Neural progenitor cell (in vitro differentiated cells): ENCODE measurements at regions not wholly inside any gene's neighbourhood (a gene's known extent, or its start where the extent isn't known, plus 50 kb on each side); places are given as distances from the start of the nearest gene placed in this dataset.

Experiments used
- DNase-seq: peaks from one replicate; pipeline ENCODE4 v3.0.0-alpha.2; 2016; ENCODE audit warnings: low spot score
- H2AFZ ChIP-seq: fragments of 200-600 bp; sonication (generic); replicated peaks from 2 replicates; pipeline ENCODE4 v1.6.1; 2016; ENCODE audit warnings: antibody characterized with exemption
- H3F3A ChIP-seq: fragments of 200-600 bp; sonication (generic); 2 replicates; pipeline ENCODE4 v1.6.1; 2016; ENCODE audit warnings: antibody characterized with exemption, low read depth
- H3K27ac ChIP-seq: fragments of 200-600 bp; sonication (generic); 2 replicates; pipeline ENCODE4 v1.5.1; 2016; ENCODE audit warnings: mild to moderate bottlenecking
- H3K27me3 ChIP-seq: fragments of 200-600 bp; sonication (generic); 2 replicates; pipeline ENCODE4 v1.6.1; 2016; ENCODE audit warnings: mild to moderate bottlenecking, moderate library complexity
- H3K36me3 ChIP-seq: fragments of 200-600 bp; sonication (generic); 2 replicates; pipeline ENCODE4 v1.5.1; 2016
- H3K4me1 ChIP-seq: fragments of 200-600 bp; sonication (generic); 2 replicates; pipeline ENCODE4 v1.6.1; 2016; ENCODE audit warnings: mixed run types
- H3K4me2 ChIP-seq: fragments of 200-600 bp; sonication (generic); 2 replicates; pipeline ENCODE4 v1.6.1; 2016
- H3K4me3 ChIP-seq: fragments of 200-600 bp; sonication (generic); 2 replicates; pipeline ENCODE4 v1.5.1; 2016
- H3K79me2 ChIP-seq: fragments of 200-600 bp; sonication (generic); 2 replicates; pipeline ENCODE4 v1.6.1; 2016; ENCODE audit warnings: low read depth
- H3K9ac ChIP-seq: fragments of 200-600 bp; sonication (generic); 2 replicates; pipeline ENCODE4 v1.6.1; 2016
- H3K9me3 ChIP-seq: fragments of 200-600 bp; sonication (generic); 2 replicates; pipeline ENCODE4 v1.5.1; 2016; ENCODE audit warnings: low read depth
- H4K20me1 ChIP-seq: fragments of 200-600 bp; sonication (generic); 2 replicates; pipeline ENCODE4 v1.6.1; 2016; ENCODE audit warnings: low read depth
- H3K27ac Mint-ChIP-seq: 3 replicates; pipeline ENCODE4 v1.8.0; 2021; ENCODE audit warnings: mixed read lengths
- H3K27me3 Mint-ChIP-seq: 2 replicates; pipeline ENCODE4 v1.8.0; 2022; ENCODE audit warnings: low read depth, mild to moderate bottlenecking, inconsistent platforms, moderate library complexity, mixed read lengths; ENCODE audit not compliant: insufficient read depth
- H3K36me3 Mint-ChIP-seq: 3 replicates; pipeline ENCODE4 v1.8.0; 2021; ENCODE audit warnings: mixed read lengths
- H3K4me1 Mint-ChIP-seq: 3 replicates; pipeline ENCODE4 v1.8.0; 2021; ENCODE audit warnings: mixed read lengths
- H3K4me3 Mint-ChIP-seq: 3 replicates; pipeline ENCODE4 v1.8.0; 2021; ENCODE audit warnings: mild to moderate bottlenecking, moderate library complexity, mixed read lengths
- H3K9me3 Mint-ChIP-seq: 3 replicates; pipeline ENCODE4 v1.8.0; 2020; ENCODE audit warnings: mixed read lengths
- CTCF ChIP-seq: fragments of 200-600 bp; sonication (generic); IDR thresholded peaks from 2 replicates; pipeline ENCODE4 v1.5.1; 2017; ENCODE audit warnings: antibody characterized with exemption, mild to moderate bottlenecking
- EZH2 ChIP-seq: fragments of 200-600 bp; sonication (generic); IDR thresholded peaks from 2 replicates; pipeline ENCODE4 v1.6.1; 2017; ENCODE audit warnings: antibody characterized with exemption, mild to moderate bottlenecking, moderate library complexity
- EZH2phosphoT487 ChIP-seq: fragments of 200-600 bp; sonication (generic); IDR thresholded peaks from 2 replicates; pipeline ENCODE4 v1.6.1; 2017; ENCODE audit warnings: antibody characterized with exemption

- TF ChIP-seq EZH2phosphoT487 (no peak), EZH2 (no peak), CTCF (no peak)
- no peaks in the 10 kb centered on the region for H4K20me1 ChIP-seq
- no peak overlapping the region for H3K4me2 ChIP-seq
- no peaks in the 10 kb centered on the region for H3K79me2 ChIP-seq
- H2AFZ ChIP-seq, result peak overlapping the region; percentile 18
- no peaks in the 10 kb centered on the region for H3K4me1 ChIP-seq
- H3K27ac Mint-ChIP-seq, result no peak overlapping the region
- no peaks in the 10 kb centered on the region for H3K27me3 ChIP-seq
- H3K4me3 Mint-ChIP-seq, result no peak overlapping the region
- no peaks in the 10 kb centered on the region for H3K27me3 Mint-ChIP-seq
- no peaks in the 10 kb centered on the region for H3F3A ChIP-seq
- H3K9me3 ChIP-seq, result no peaks in the 10 kb centered on the region
- H3K4me1 Mint-ChIP-seq, result peaks cover 5% of the 10 kb centered on the region
- H3K36me3 Mint-ChIP-seq, result no peaks in the 10 kb centered on the region
- no peak overlapping the region for H3K4me3 ChIP-seq
- DNase-seq, result no peak
- no peaks in the 10 kb centered on the region for H3K36me3 ChIP-seq
- H3K9ac ChIP-seq, result no peak overlapping the region
- H3K27ac ChIP-seq, result no peak overlapping the region
- H3K9me3 Mint-ChIP-seq, result no peaks in the 10 kb centered on the region
Measured at GRCh38 chr4:124883632-124884031, 171.1 kb upstream of the ANKRD50 start.

GRCh38 chr4:124879195-124879594, 166.7 kb upstream of the ANKRD50 start:
- Mint-ChIP-seq H3K27ac (no peak overlapping the region), H3K4me3 (no peak overlapping the region), H3K4me1 (peaks cover 5% of the 10 kb centered on the region), H3K9me3 (peaks cover 19% of the 10 kb centered on the region), H3K27me3 (peaks cover 2% of the 10 kb centered on the region), H3K36me3 (no peaks in the 10 kb centered on the region)
- Histone ChIP-seq H3K9ac (no peak overlapping the region), H2AFZ (no peak overlapping the region), H3K79me2 (no peaks in the 10 kb centered on the region), H3K4me3 (no peak overlapping the region), H3K9me3 (no peaks in the 10 kb centered on the region), H3K36me3 (no peaks in the 10 kb centered on the region), H4K20me1 (no peaks in the 10 kb centered on the region), H3F3A (no peaks in the 10 kb centered on the region), H3K27me3 (no peaks in the 10 kb centered on the region), H3K4me1 (peaks cover 3% of the 10 kb centered on the region), H3K27ac (no peak overlapping the region), H3K4me2 (no peak overlapping the region)
- TF ChIP-seq EZH2phosphoT487 (no peak), EZH2 (no peak), CTCF (no peak)
- no peak for DNase-seq

GRCh38 chr4:124874172-124874450, 161.6 kb upstream of the ANKRD50 start:
- no peak overlapping the region for H3K4me3 Mint-ChIP-seq
- Histone ChIP-seq H3K9ac (no peak overlapping the region), H3K9me3 (no peaks in the 10 kb centered on the region), H4K20me1 (no peaks in the 10 kb centered on the region), H3K79me2 (no peaks in the 10 kb centered on the region), H3K27me3 (no peaks in the 10 kb centered on the region), H3K36me3 (no peaks in the 10 kb centered on the region), H2AFZ (no peak overlapping the region), H3K4me3 (no peak overlapping the region), H3K27ac (no peak overlapping the region), H3K4me1 (peaks cover 19% of the 10 kb centered on the region), H3K4me2 (peak overlapping the region; percentile 33), H3F3A (no peaks in the 10 kb centered on the region)
- no peaks in the 10 kb centered on the region for H3K36me3 Mint-ChIP-seq
- DNase-seq, result no peak
- peaks cover 21% of the 10 kb centered on the region for H3K9me3 Mint-ChIP-seq
- H3K27me3 Mint-ChIP-seq, result peaks cover 2% of the 10 kb centered on the region
- H3K27ac Mint-ChIP-seq, result no peak overlapping the region
- H3K4me1 Mint-ChIP-seq, result peaks cover 8% of the 10 kb centered on the region
- TF ChIP-seq EZH2, result no peak
- TF ChIP-seq EZH2phosphoT487, result no peak
- no peak for TF ChIP-seq CTCF
